Medulla oblongata (tissue), 1 donor: ENCODE measurements at regions not wholly inside any gene's neighbourhood (a gene's known extent, or its start where the extent isn't known, plus 50 kb on each side); places are given as distances from the start of the nearest gene placed in this dataset.
"Not testable (repeated sequence)": the region's sequence is repeated elsewhere in the genome, so short reads cannot be mapped to it uniquely, and the experiment has no call there.

Experiments used
- DNase-seq: peaks from one replicate; pipeline ENCODE4 v3.0.0-alpha.2; 2015; ENCODE audit errors: extremely low spot score

DNA sequence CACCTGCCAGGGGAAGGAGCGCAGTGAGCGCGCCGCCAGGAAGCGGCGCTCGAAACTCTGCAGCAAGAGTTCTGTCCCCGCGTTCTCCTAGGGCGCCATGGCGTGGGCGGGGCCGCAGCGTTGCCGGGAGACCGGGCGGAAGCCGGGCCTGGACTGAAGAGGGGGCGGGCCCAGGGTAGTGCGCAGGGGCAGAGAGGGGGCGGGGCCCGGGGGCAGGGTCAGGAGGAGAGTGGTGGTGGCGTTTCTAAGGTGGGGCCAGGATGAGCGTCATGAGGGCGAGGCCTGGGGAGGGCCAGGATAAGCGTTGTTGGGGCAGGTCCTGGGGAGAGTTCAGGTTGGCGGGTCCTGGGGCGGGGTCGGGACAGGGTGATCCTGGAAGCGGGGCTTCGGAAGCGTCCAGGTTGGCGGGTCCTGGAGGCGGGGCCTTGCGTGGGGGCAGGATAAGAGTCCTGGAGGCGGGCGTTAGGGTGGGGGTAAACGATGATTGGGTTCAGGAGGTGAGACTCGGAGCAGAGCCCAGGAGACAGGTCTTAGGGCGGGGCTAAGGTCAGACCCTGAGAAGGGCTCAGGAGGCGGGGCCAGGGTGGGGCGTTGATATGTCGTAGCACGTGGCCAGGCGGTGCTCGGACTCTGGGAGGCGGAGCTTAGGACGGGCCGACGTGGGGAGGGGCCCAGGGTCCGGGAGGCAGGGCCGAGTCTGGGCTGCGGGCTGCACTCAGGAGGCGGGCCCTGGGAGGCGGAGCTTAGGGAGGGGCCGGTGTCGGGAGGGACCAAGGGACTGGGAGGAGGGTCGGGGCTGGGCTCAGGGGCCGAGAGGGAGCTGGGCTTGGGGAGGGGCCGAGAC, 189.4 kb downstream of the ADRA2C start:
- DNase-seq = peak; percentile 97

DNA sequence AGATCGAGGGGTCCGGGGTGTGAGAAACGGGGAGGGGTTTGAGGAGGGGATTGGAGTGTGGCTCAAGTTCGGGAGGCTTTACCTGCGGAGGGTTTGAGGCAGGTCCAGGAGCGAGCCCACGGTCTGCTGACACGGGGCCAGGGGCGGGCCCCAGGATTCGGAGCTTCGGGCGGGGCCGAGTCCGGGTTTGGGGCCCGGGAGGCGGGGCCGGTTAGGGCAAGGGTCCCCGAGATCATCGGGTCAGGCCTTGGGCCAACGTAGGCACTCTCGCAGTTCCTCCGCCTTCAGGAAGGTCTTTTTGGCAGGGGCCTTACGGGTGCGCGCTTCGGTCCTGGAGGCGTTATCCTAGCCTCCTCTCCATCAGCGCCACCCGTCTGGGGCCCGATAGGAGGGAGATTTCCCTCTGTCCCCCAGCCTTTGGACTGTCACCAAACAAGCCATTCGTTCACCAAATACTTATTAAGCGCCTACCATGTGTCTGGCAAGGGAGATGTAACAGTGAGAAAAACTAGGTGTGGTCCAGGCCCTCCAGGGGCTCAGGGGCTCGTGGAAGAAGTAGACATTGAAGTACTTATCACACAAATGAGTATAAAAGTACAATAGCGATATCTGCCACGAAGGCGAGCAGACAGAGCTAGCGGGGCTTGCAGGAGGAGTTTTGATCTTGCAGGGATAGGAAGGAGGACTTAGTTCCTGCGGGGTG, 190.1 kb downstream of the ADRA2C start:
- DNase-seq = not testable (repeated sequence)

DNA sequence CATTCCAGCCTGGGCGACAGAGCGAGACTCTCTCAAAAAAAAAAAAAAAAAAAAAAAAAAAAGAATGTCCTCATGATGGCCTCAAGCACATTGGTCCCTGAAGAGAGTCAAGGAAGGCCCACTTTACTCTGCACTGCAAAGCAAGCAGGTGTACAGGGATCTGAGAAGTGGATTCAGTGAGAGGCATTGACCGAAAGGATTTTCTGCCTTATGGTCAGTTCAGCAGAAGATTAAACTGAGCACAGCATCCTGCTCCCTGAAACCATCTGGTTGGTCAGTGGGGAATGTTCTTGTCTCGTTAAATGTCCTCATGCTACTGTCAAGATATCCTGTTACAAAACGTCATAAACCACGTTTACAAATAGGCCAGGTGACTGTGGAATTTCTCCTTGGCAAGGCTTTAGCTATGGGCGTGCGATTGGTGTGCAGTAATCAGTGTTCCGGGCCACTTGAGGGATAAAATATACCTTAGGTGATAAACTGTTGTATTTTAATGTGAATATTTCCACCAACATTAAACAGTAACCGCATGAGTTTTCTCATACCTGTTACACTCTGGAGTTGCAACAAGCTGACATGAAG, 195.0 kb downstream of the ADRA2C start:
- not testable (repeated sequence) for DNase-seq

DNA sequence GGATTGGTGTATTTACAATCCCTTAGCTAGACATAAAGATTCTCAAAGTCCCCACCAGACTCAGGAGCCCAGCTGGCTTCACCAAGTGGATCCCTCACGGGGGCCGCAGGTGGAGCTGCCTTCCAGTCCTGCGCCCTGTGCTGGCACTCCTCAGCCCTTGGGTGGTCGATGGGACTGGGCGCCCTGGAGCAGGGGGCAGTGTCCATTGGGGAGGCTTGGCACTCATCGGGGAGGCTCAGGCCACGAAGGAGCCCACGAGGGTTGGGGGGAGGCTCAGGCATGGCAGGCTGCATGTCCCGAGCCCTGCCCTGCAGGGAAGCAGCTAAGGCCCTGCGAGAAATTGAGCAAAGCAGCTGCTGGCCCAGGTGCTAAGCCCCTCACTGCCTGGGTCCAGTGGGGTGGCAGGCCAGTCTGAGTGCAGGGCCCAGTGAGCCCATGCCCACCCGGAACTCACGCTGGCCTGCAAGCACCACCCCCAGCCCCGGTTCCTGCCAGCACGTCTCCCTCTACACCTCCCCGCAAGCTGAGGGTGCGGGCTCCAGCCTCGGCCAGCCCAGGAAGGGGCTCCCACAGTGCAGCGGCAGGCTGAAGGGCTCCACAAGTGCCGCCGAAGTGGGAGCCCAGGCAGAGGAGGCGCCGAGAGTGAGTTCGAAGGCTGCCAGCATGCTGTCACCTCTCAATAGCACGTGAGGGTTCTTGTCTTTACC, 198.5 kb downstream of the ADRA2C start:
- not testable (repeated sequence) for DNase-seq

DNA sequence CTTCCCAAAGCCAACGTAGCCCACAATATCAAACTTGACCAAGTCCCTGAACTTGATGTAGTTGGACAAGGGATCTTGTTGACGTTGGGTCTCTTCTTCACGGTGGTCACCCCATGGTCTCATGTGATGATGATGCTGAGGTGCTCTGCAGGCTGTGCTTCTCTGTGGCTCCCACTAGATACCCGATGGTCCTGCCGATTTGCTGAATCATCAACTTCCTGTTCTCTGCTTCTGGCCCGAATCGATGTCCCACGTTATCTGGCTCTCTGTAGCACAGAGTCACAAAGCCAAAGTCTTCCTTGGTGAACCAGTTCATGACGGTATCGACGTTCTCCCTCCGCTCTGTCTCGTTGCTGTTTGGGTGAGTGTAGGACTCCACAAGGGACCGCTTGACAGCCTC, 201.0 kb downstream of the ADRA2C start:
- DNase-seq = not testable (repeated sequence)

DNA sequence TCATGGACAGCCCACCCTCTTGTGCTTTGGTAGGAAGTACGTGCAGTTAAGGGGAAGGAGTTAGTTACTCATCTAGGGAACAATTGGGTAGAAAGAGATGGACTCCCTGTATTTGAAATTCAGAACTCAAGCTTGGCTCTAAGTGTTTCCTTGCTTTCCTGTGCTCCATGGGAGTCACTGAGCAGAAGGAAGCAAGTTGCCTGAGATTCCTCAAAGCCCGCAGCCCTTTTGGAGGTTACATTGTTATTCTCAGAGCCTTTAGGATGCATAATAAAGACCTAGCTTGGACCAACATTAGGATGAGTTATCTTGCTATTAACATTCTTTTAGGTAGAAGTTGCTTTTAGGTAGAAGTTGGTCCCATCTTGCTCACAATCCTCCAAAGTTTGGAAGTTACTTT, 206.4 kb downstream of the ADRA2C start:
- not testable (repeated sequence) for DNase-seq

DNA sequence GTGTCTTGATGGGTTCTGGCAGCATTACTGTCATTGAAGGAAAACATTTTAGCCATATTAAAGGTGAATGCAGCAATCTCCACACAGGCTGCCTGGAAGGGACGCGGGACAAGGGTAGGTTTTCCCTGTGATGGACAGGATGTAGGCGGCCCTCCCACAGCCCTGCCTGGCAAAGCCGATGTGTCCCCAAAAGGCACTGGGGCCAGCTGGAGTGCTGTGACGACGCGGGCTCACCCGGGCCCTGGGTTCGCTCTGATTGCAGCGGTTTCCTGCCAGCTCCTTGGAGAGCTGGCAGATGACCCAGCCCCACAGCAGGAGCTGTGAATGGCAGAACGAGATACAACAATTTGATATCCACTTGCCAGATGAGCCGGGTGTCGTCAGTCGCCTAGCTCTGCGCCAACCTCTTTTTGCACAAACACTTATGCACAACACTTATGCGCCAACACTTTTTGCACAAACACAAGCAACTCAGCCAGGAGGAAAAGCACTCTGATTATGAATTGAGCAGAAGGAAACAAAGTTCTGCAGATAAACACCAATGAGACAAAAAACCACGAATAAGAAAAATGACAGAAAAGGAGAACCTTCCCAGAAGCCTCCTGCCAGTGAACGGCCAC, 207.5 kb downstream of the ADRA2C start:
- DNase-seq = not testable (repeated sequence)

DNA sequence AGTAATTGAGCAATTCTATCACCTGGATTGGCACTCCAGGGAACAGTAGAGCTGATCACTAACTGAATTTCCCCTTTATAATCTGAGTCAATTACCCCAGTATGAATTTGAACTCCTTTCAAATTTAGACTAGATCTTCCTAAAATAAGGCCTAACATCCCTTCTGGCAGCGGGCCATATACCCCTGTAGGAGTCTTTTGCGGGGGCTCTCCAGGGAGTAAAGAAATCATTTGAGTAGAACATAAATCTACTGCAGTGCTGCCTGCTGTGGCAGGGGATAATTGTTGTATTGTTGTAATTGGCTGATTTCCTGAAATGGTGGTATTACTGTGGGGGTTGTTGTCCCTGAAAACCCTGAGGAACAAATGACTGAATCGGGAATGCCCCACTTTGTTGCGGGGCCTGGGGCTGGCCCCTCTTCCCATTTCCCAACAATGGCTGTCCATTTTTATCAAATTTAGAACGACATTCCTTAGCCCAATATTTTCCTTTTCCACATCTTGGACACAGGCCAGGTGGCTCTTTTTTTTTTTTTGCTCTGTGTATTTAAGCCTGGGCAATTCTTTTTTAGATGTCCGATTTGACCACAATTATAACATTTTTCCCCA, 217.4 kb downstream of the ADRA2C start:
- not testable (repeated sequence) for DNase-seq

DNA sequence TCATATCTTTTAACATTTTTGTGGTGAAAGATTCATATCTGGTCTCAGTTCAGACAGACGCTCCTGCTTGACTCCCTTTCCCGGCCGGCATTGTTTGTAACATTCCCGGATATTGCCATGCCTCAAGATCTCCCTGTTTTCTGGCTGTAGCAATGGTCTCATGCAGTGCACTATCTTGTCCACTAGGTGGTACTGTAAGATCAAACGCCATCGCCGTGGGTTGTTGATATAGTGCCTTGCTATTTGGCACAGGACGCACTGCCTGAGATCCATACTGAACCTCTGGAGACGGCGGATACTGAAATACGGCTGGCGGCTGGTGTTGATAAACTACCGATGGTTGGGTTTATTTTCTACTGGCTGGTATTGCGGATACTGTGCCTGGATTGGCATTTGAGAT, 218.6 kb downstream of the ADRA2C start:
- DNase-seq = not testable (repeated sequence)

DNA sequence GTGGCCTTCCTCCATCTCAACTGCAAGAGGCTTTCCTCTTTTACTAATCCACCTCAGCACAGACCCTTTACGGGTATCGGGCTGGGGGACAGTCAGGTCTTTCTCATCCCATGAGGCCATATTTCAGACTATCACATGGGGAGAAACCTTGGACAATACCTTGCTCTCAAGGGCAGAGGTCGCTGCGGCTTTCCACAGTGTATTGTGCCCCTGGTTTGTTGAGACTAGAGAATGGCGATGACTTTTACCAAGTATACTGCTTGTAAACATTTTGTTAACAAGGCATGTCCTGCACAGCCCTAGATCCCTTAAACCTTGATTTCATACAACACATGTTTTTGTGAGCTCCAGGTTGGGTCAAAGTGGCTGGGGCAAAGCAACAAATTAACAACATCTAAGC, 220.2 kb downstream of the ADRA2C start:
- DNase-seq = not testable (repeated sequence)

DNA sequence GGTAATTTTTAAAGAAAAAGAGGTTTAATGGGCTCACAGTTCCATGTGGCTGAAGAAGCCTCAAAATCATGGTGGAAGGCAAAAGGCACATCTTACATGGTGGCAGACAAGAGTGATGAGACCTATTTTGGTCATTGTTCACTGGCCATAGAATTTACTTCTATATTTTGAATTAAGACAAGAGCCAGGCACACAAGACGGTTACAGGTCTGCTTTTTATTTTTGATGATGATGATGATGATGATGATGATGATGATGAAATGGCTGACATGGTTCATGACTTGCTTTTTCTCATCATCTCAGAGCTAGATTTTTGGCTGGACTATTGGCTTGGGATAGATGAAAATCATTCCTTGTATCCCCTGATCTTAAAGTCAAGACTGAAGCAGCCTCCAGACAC, 229.3 kb downstream of the OTOP1 start:
- not testable (repeated sequence) for DNase-seq

DNA sequence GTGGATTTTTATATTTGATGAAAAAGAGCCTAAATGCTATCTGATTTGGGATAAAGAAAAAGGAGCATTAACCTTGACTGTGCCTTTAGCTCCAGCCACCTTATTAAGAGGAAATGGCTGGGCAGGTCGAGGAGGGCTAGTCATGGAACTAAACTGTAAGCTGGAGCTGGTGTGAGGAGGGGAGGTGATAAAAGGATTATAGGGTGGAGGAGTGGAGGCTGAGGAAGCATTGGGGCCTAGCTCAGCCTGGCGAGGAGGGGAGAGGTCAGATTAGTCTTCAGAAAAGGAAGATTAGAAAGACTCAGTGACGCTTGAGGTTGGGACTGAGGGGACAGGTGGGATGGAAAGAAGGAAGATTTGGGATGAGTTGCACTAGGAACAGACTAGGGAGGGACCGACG, 222.7 kb downstream of the OTOP1 start:
- not testable (repeated sequence) for DNase-seq

DNA sequence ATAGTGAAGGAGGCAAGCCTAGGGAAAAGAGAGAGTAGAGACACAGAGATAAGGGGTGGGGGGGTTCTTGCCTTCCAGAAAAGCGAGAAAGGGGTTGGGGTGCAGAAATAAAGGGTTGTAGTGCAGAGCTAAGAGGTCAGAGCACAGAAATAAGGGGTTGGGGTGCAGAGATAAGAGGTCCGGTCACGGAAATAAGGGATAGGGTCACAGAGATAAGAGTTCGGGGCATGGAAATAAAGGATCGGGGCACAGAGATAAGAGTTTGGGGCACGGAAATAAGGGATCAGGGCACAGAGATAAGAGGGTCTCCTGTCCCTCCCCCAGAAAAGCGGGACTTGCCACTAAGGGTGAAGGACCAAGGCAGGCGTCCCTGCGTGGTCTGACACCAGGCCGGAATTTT, 222.0 kb downstream of the OTOP1 start:
- DNase-seq = not testable (repeated sequence)

DNA sequence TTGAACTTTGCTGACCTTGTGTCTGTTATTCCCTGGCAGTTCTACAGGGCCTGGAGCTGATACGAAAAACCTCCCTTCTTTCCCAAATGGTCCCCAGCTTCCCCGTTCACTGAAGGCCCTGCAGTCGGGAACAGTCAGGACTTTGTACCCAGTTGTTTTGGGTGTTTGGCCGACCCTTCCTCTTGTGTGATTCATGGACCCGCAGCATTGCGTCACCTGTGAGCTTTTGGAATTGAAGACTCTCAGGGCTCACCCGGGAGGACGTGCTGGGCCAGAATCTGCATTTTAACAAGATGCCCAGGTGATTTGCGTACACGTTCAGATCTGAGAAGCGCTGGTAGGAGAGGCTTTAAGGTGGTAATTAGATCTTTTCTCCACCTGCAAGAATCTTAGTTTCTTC, 220.4 kb downstream of the OTOP1 start:
- not testable (repeated sequence) for DNase-seq

DNA sequence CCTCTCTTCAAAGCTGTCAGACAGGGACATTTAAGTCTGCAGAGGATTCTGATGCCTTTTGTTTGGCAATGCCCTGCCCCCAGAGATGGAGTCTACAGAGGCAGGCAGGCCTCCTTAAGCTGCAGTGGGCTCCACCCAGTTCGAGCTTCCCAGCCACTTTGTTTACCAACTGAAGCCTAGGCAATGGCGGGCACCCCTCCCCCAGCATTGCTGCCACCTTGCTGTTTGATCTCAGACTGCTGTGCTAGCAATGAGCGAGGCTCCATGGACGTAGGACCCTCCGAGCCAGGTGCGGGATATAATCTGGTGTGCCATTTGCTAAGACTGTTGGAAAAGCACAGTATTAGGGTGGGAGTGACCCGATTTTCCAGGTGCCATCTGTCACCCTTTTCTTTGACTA, 207.7 kb downstream of the OTOP1 start:
- not testable (repeated sequence) for DNase-seq

DNA sequence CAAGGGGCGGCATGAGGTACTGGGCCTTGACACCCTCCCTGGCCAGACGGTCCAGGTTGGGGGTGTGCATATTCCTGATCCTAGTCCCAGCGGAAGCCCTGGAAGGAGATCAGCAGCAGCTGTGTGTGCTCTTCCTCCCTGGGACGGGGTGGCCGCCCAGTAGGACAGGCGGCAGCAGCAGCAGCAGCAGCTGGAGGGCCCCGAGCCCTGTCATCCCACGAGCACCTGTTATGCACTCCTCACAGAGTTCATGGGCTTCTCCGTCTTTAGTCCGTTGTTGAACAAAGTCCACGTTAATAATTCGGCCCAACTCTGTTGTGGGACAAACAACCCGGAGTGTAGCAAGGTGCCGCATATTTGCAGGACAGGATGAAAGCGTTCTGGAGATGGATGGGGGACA, 205.6 kb downstream of the OTOP1 start:
- not testable (repeated sequence) for DNase-seq

DNA sequence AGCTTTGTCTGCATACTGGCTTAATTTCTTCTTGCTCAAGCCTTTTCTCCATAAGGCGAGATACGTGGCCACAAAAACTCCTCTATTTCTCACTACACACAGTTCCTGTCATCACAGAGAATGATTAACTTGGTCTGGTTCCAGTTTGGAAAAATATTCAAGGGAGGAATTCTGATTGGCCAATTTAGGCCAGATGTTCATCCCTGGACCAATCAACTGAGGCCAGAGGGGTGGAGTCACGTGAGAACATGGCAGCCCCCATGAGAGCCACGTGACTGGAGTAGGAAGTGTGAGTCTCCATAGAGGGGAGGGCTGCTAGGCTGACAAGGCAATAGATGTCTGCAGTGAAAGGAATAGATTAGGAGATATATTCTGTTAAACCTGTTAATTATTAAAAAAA, 200.0 kb downstream of the OTOP1 start:
- not testable (repeated sequence) for DNase-seq

DNA sequence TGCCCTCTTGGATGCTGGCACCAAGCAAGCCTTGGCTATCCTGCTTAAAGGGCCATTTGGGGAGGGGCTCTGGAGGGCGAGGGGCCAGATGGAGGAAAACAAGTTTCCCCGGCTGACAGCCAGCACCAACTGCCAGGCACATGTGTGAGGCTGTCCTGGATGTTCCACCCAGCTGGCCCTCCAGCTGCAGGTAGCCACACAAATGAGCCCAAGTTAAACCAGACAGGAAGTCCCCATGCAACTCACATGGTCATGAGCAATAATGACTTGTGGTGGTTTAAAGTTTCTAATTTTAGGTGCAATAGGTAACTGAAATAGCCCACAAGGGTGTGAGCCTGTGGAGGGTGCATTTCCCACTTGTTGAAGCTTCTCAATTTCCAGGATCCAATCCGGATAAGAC, 198.0 kb downstream of the OTOP1 start:
- not testable (repeated sequence) for DNase-seq

DNA sequence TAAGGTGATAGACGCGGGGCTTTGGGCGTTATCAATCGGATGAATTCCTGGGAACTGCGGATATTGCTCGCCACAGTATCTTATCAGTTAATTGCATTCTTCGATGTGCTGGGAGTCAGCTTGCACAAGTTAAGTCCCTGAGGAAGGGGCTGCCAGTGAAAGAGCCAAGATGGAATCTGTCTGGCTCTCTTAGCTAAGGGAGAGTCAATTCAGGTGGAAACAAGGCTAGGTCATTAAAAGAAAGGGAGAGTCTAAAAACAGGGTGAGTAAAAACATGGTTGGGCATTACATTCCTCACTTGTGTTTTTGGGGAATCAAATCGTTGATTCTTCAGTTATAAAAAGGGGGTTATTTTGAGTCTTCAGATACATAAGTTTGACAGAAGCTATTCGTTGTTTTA, 196.2 kb downstream of the OTOP1 start:
- not testable (repeated sequence) for DNase-seq

DNA sequence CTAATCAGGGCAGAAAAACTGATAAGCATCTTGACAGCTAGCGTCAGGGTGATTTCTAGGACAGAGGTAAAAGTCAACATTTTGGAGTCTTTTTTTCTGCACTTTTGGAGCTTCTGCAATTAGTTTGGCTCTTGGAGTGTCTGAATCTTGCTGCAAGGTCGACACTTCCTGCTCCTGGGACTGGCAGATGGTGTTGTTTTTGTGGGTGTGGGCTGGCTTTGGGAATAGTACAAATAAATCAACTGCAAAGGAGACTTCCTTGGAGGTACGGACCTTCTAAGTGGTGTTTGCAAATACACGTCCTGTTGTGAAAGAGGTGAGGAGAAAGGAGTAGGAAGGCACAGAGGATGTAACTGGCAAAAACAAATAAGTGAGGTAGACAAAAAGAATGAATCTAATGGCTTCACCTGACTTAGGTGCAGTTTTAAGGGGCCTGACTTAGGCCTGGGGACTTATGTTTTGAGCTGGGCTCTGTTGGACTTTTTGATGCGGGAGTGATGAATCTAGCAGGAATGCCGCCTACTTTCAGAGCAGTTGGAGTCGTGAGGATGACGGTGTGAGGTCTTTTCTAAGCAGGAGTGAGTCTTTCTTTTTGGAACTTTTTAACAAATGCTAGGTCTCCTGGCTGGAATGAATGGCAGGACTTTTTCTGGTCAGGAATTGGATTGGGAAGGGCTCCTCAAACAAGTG, 195.1 kb downstream of the OTOP1 start:
- not testable (repeated sequence) for DNase-seq
